ENCODE measurements at regions not wholly inside any gene's neighbourhood (a gene's known extent, or its start where the extent isn't known, plus 50 kb on each side); places are given as distances from the start of the nearest gene placed in this dataset.
A peak's percentile ranks its signal among the peaks of the same experiment; 100 is the strongest.
"Not testable (repeated sequence)": the region's sequence is repeated elsewhere in the genome, so short reads cannot be mapped to it uniquely, and the experiment has no call there.

GRCh38 chr4:169885893-169886292, 128.1 kb upstream of the HPF1 start:
- FAIRE-seq, result no peak

GRCh38 chr4:169881769-169882168, 124.0 kb upstream of the HPF1 start:
- FAIRE-seq, result no peak

GRCh38 chr4:169870507-169870906, 112.8 kb upstream of the HPF1 start:
- no peak for FAIRE-seq

- no peak for FAIRE-seq
Measured at GRCh38 chr4:169869490-169869889, 111.7 kb upstream of the HPF1 start.

GRCh38 chr4:169861593-169861992, 103.8 kb upstream of the HPF1 start:
- FAIRE-seq, result no peak

- FAIRE-seq, result no peak
Measured at GRCh38 chr4:169859366-169860216, 101.8 kb upstream of the HPF1 start.

- FAIRE-seq, result no peak
Measured at GRCh38 chr4:169854090-169854489, 96.3 kb upstream of the HPF1 start.

- no peak for FAIRE-seq
Measured at GRCh38 chr4:169852481-169852880, 94.7 kb upstream of the HPF1 start.

- FAIRE-seq, result no peak
Measured at GRCh38 chr4:169851750-169852149, 94.0 kb upstream of the HPF1 start.

GRCh38 chr4:169849456-169849855, 91.7 kb upstream of the HPF1 start:
- no peak for FAIRE-seq

- FAIRE-seq, result no peak
Measured at GRCh38 chr4:169848018-169848417, 90.3 kb upstream of the HPF1 start.

- FAIRE-seq, result no peak
Measured at GRCh38 chr4:169847171-169847570, 89.4 kb upstream of the HPF1 start.

GRCh38 chr4:169846396-169846795, 88.7 kb upstream of the HPF1 start:
- no peak for FAIRE-seq

GRCh38 chr4:169841776-169842175, 84.0 kb upstream of the HPF1 start:
- FAIRE-seq, result no peak

- FAIRE-seq, result no peak
Measured at GRCh38 chr4:169840554-169840953, 82.8 kb upstream of the HPF1 start.

- not testable (repeated sequence) for FAIRE-seq
Measured at GRCh38 chr4:169828329-169828728, 70.6 kb upstream of the HPF1 start.

- no peak for FAIRE-seq
Measured at GRCh38 chr4:169826634-169827187, 69.0 kb upstream of the HPF1 start.

GRCh38 chr4:169823685-169824084, 65.9 kb upstream of the HPF1 start:
- FAIRE-seq, result no peak

GRCh38 chr4:169821402-169821801, 63.7 kb upstream of the HPF1 start:
- no peak for FAIRE-seq

GRCh38 chr4:169818063-169818679, 60.4 kb upstream of the HPF1 start:
- no peak for FAIRE-seq

- FAIRE-seq, result no peak
Measured at GRCh38 chr4:169815606-169816005, 57.9 kb upstream of the HPF1 start.

GRCh38 chr4:169811476-169811875, 53.7 kb upstream of the HPF1 start:
- FAIRE-seq, result no peak

- FAIRE-seq, result peak; percentile 77
Measured at GRCh38 chr4:169810325-169811323, 52.9 kb upstream of the HPF1 start.

All from islet of Langerhans (tissue), 1 donor.